B cell (primary cell): ENCODE measurements at regions not wholly inside any gene's neighbourhood (a gene's known extent, or its start where the extent isn't known, plus 50 kb on each side); places are given as distances from the start of the nearest gene placed in this dataset.

ENCODE experiments used
- ATAC-seq: fragments of 200-7000 bp; cut with Tn5 transposase; one replicate; pipeline ENCODE4 v1.10.0; 2021; ENCODE audit warnings: low read depth, mild to moderate bottlenecking, moderate number of reproducible peaks, moderate library complexity
- CTCF ChIA-PET: fragments of 350-600 bp; sonication (Branson Sonifier 250); formaldehyde crosslinking; loops from one replicate; lab custom pipeline; 2021; ENCODE audit warnings: antibody characterized with exemption, inconsistent platforms; lab: Charles Lee
- POLR2A ChIA-PET: fragments of 350-600 bp; sonication (Branson Sonifier 250); formaldehyde crosslinking; loops from one replicate; lab custom pipeline; 2021; ENCODE audit warnings: antibody characterized with exemption; lab: Charles Lee
- DNase-seq: peaks from one replicate; pipeline ENCODE4 v3.0.0; 2013
- H2AFZ ChIP-seq: 2 replicates; pipeline ENCODE4 v1.6.1; 2012; ENCODE audit warnings: mild to moderate bottlenecking, low read depth, low read length; ENCODE audit not compliant: insufficient read depth, poor library complexity, severe bottlenecking
- H3K27ac ChIP-seq, 2 donors: 1 replicate in 1 of 2; 2 replicates in 1 of 2; pipeline ENCODE4 v1.5.1; 2012 to 2013; ENCODE audit warnings: low read length in 2 of 2, mild to moderate bottlenecking in 2 of 2, moderate library complexity in 1 of 2
- H3K27me3 ChIP-seq, 4 experiments: fragments of 200-600 bp in 1 of 4; sonication (generic) in 1 of 4; replicated peaks in 1 of 4; 1 replicate in 2 of 4; 2 replicates in 2 of 4; pipeline versions ENCODE4 v1.6.1 to v1.7.0; 2013 to 2016; ENCODE audit warnings: low read length in 3 of 4, mild to moderate bottlenecking in 2 of 4, mixed read lengths in 1 of 4, moderate library complexity in 1 of 4; ENCODE audit not compliant: insufficient read depth in 4 of 4, control insufficient read depth in 3 of 4; ENCODE audit errors: control extremely low read depth in 1 of 4
- H3K36me3 ChIP-seq, 2 experiments: replicated peaks in 1 of 2; 1 replicate in 1 of 2; 2 replicates in 1 of 2; pipeline versions ENCODE4 v1.6.1 to v1.7.1; 2013; ENCODE audit warnings: low read length in 1 of 2; ENCODE audit not compliant: insufficient read depth in 2 of 2, control insufficient read depth in 1 of 2; ENCODE audit errors: control extremely low read depth in 1 of 2, extremely low read depth in 1 of 2
- H3K4me1 ChIP-seq, 2 donors: fragments of 200-600 bp in 1 of 2; sonication (generic) in 1 of 2; 1 replicate in 1 of 2; 2 replicates in 1 of 2; pipeline versions ENCODE4 v1.5.1 to v1.6.1; 2013 to 2017; ENCODE audit warnings: low read length in 2 of 2; ENCODE audit not compliant: control insufficient read depth in 2 of 2, insufficient read depth in 2 of 2
- H3K4me2 ChIP-seq: replicated peaks from 2 replicates; pipeline ENCODE3; 2012; ENCODE audit warnings: mild to moderate bottlenecking, low read depth, low read length; ENCODE audit not compliant: poor library complexity, severe bottlenecking
- H3K4me3 ChIP-seq, 5 experiments: fragments of 200-600 bp in 1 of 5; sonication (generic) in 1 of 5; 1 replicate in 3 of 5; 2 replicates in 2 of 5; pipeline versions ENCODE4 v1.5.1 to v1.7.0; 2011 to 2016; ENCODE audit warnings: low read length in 4 of 5, mild to moderate bottlenecking in 4 of 5, low read depth in 2 of 5, control low read depth in 1 of 5, moderate library complexity in 1 of 5; ENCODE audit not compliant: insufficient read depth in 1 of 5; ENCODE audit errors: control extremely low read depth in 1 of 5, extremely low read depth in 1 of 5
- H3K79me2 ChIP-seq: fragments of 200-600 bp; sonication (generic); one replicate; pipeline ENCODE4 v1.6.0; 2016; ENCODE audit warnings: low read length; ENCODE audit not compliant: control insufficient read depth, insufficient read depth
- H3K9ac ChIP-seq: fragments of 200-600 bp; sonication (generic); 2 replicates; pipeline ENCODE4 v1.6.1; 2017; ENCODE audit warnings: mild to moderate bottlenecking, low read length, moderate library complexity
- H3K9me3 ChIP-seq, 3 donors: one replicate each; pipeline versions ENCODE4 v1.6.1 to v1.7.1; 2013; ENCODE audit warnings: low read length in 2 of 3; ENCODE audit not compliant: control insufficient read depth in 2 of 3, insufficient read depth in 1 of 3; ENCODE audit errors: control extremely low read depth in 1 of 3
- H4K20me1 ChIP-seq: 2 replicates; pipeline ENCODE4 v1.6.0; 2012; ENCODE audit warnings: mild to moderate bottlenecking, low read length; ENCODE audit not compliant: insufficient read depth, control insufficient read depth, poor library complexity, severe bottlenecking
- H3K27ac Mint-ChIP-seq: one replicate; pipeline ENCODE4 v1.8.0; 2021; ENCODE audit warnings: mixed read lengths
- H3K27me3 Mint-ChIP-seq: one replicate; pipeline ENCODE4 v1.8.0; 2021; ENCODE audit warnings: mixed read lengths
- H3K4me1 Mint-ChIP-seq: one replicate; pipeline ENCODE4 v1.8.0; 2021; ENCODE audit warnings: mixed read lengths
- H3K4me3 Mint-ChIP-seq: one replicate; pipeline ENCODE4 v1.8.0; 2021; ENCODE audit warnings: mixed read lengths
- H3K9me3 Mint-ChIP-seq: one replicate; pipeline ENCODE4 v1.8.0; 2022; ENCODE audit warnings: mixed read lengths; ENCODE audit not compliant: insufficient read depth
- EZH2 ChIP-seq: IDR thresholded peaks from 2 replicates; pipeline ENCODE4 v1.6.1; 2012; ENCODE audit warnings: borderline replicate concordance, low read depth, mild to moderate bottlenecking, moderate library complexity, low read length; ENCODE audit not compliant: insufficient read depth, poor library complexity, severe bottlenecking
- WGBS: methylation state at CpG from one replicate; pipeline ENCODE4 v1.1.5; 2013; ENCODE audit warnings: missing lambda C conversion rate; ENCODE audit not compliant: insufficient coverage; 5-methylcytosine and 5-hydroxymethylcytosine counted together
- intact Hi-C: fragments of 100-400 bp; cut with micrococcal nuclease; formaldehyde crosslinking; loops from one replicate; pipeline ENCODE4 v1.10.0; 2022
- TF ChIP-seq, protein P1 (sequence below): fragments of 200-600 bp; IDR thresholded peaks from one replicate; pipeline ENCODE4 v1.8.0; 2022; ENCODE audit warnings: antibody characterized with exemption, mild to moderate bottlenecking

- H3K9ac ChIP-seq = no peak overlapping the region
Measured at GRCh38 chr12:105754313-105754712, 384.4 kb downstream of the NUAK1 start.

GRCh38 chr12:105756961-105757360 is 381.8 kb downstream of the NUAK1 start:
- Histone ChIP-seq H3K9me3 (peaks cover 0 to 2% (median 0%) of the 10 kb centered on the region in 3 donors), H3K4me1 (no peaks in the 10 kb centered on the region), H3K4me3 (no peak overlapping the region), H3K9ac (no peak overlapping the region), H3K4me2 (no peak overlapping the region), H4K20me1 (no peaks in the 10 kb centered on the region), H2AFZ (no peak overlapping the region), H3K27me3 (no peaks in the 10 kb centered on the region), H3K27ac (no peak overlapping the region), H3K79me2 (no peaks in the 10 kb centered on the region), H3K36me3 (no peaks in the 10 kb centered on the region)
- H3K27me3 Mint-ChIP-seq = no peaks in the 10 kb centered on the region
- ChIA-PET POLR2A (no interaction called here), CTCF (no interaction called here)
- no peak for DNase-seq
- intact Hi-C loops = no loop called here
- no peaks in the 10 kb centered on the region for H3K4me1 Mint-ChIP-seq
- no peak overlapping the region for H3K4me3 Mint-ChIP-seq
- TF ChIP-seq, protein P1, sequence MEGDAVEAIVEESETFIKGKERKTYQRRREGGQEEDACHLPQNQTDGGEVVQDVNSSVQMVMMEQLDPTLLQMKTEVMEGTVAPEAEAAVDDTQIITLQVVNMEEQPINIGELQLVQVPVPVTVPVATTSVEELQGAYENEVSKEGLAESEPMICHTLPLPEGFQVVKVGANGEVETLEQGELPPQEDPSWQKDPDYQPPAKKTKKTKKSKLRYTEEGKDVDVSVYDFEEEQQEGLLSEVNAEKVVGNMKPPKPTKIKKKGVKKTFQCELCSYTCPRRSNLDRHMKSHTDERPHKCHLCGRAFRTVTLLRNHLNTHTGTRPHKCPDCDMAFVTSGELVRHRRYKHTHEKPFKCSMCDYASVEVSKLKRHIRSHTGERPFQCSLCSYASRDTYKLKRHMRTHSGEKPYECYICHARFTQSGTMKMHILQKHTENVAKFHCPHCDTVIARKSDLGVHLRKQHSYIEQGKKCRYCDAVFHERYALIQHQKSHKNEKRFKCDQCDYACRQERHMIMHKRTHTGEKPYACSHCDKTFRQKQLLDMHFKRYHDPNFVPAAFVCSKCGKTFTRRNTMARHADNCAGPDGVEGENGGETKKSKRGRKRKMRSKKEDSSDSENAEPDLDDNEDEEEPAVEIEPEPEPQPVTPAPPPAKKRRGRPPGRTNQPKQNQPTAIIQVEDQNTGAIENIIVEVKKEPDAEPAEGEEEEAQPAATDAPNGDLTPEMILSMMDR = no peak
- TF ChIP-seq EZH2 = no peak
- no peaks in the 10 kb centered on the region for H3K9me3 Mint-ChIP-seq
- ATAC-seq = no peak
- no CpG with 5 or more reads among the region's 4 CpGs for WGBS
- H3K27ac Mint-ChIP-seq = no peak overlapping the region

More at GRCh38 chr12:105754313-105754712, 384.4 kb downstream of the NUAK1 start:
- Mint-ChIP-seq H3K4me3 (no peak overlapping the region), H3K27ac (no peak overlapping the region), H3K27me3 (no peaks in the 10 kb centered on the region), H3K4me1 (no peaks in the 10 kb centered on the region), H3K9me3 (no peaks in the 10 kb centered on the region)
- H3K36me3 ChIP-seq = no peaks in the 10 kb centered on the region
- ChIA-PET CTCF (no interaction called here), POLR2A (no interaction called here)
- intact Hi-C loops = no loop called here
- H3K27me3 ChIP-seq = no peaks in the 10 kb centered on the region
- H3K4me2 ChIP-seq = no peak overlapping the region
- H3K4me3 ChIP-seq = no peak overlapping the region
- WGBS = 92% methylated on average over 7 of the region's 8 CpGs
- no peak overlapping the region for H2AFZ ChIP-seq
- no peaks in the 10 kb centered on the region for H3K79me2 ChIP-seq
- peaks cover 0 to 2% (median 0%) of the 10 kb centered on the region in 3 donors for H3K9me3 ChIP-seq
- DNase-seq (no peak), ATAC-seq (no peak)
- H3K4me1 ChIP-seq = no peaks in the 10 kb centered on the region
- no peaks in the 10 kb centered on the region for H4K20me1 ChIP-seq
- no peak overlapping the region for H3K27ac ChIP-seq
- TF ChIP-seq, protein P1 = no peak
- no peak for TF ChIP-seq EZH2
